GM19328 (cell line): ENCODE measurements at regions not wholly inside any gene's neighbourhood (a gene's known extent, or its start where the extent isn't known, plus 50 kb on each side); places are given as distances from the start of the nearest gene placed in this dataset.
"Not testable (repeated sequence)": the region's sequence is repeated elsewhere in the genome, so short reads cannot be mapped to it uniquely, and the experiment has no call there.

Source experiments
- ATAC-seq: cut with Tn5 transposase; IDR thresholded peaks from one replicate; pipeline ENCODE4 v1.9.1; 2021; ENCODE audit warnings: mild to moderate bottlenecking, moderate library complexity; ENCODE audit not compliant: unreplicated experiment

GRCh38 chr6:74448850-74449249 is 752.8 kb downstream of the CD109 start:
- ATAC-seq = no peak

- no peak for ATAC-seq
Observed at GRCh38 chr6:74447013-74447412, 751.0 kb downstream of the CD109 start.

- ATAC-seq = no peak
Observed at GRCh38 chr6:74439123-74439811, 743.3 kb downstream of the CD109 start.

- not testable (repeated sequence) for ATAC-seq
Observed at GRCh38 chr6:74438395-74438794, 742.4 kb downstream of the CD109 start.

- no peak for ATAC-seq
Observed at GRCh38 chr6:74434171-74434570, 738.2 kb downstream of the CD109 start.

- no peak for ATAC-seq
Observed at GRCh38 chr6:74431873-74432580, 736.0 kb downstream of the CD109 start.

- ATAC-seq = no peak
Observed at GRCh38 chr6:74420221-74420620, 724.2 kb downstream of the CD109 start.

- no peak for ATAC-seq
Observed at GRCh38 chr6:74415056-74415455, 719.1 kb downstream of the CD109 start.

GRCh38 chr6:74410630-74411029 is 714.6 kb downstream of the CD109 start:
- no peak for ATAC-seq

- ATAC-seq = no peak
Observed at GRCh38 chr6:74409447-74409846, 713.4 kb downstream of the CD109 start.

GRCh38 chr6:74408844-74409243 is 712.8 kb downstream of the CD109 start:
- no peak for ATAC-seq

GRCh38 chr6:74404366-74404765 is 708.4 kb downstream of the CD109 start:
- ATAC-seq = no peak

- no peak for ATAC-seq
Observed at GRCh38 chr6:74402781-74403180, 706.8 kb downstream of the CD109 start.

- ATAC-seq = not testable (repeated sequence)
Observed at GRCh38 chr6:74378437-74378836, 682.4 kb downstream of the CD109 start.

GRCh38 chr6:74369556-74369993 is 673.6 kb downstream of the CD109 start:
- ATAC-seq = no peak

- no peak for ATAC-seq
Observed at GRCh38 chr6:74368746-74369145, 672.7 kb downstream of the CD109 start.

GRCh38 chr6:74366634-74367033 is 670.6 kb downstream of the CD109 start:
- no peak for ATAC-seq

- no peak for ATAC-seq
Observed at GRCh38 chr6:74362391-74362790, 666.4 kb downstream of the CD109 start.

- no peak for ATAC-seq
Observed at GRCh38 chr6:74357321-74357720, 661.3 kb downstream of the CD109 start.

- ATAC-seq = no peak
Observed at GRCh38 chr6:74356391-74356790, 660.4 kb downstream of the CD109 start.

- no peak for ATAC-seq
Observed at GRCh38 chr6:74346936-74347535, 651.0 kb downstream of the CD109 start.

GRCh38 chr6:74343804-74344203 is 647.8 kb downstream of the CD109 start:
- no peak for ATAC-seq
